ENCODE measurements at regions not wholly inside any gene's neighbourhood (a gene's known extent, or its start where the extent isn't known, plus 50 kb on each side); places are given as distances from the start of the nearest gene placed in this dataset.

GRCh38 chr21:32881458-32881857, 109.9 kb upstream of the PAXBP1 start:
- no peak for DNase-seq
- TF ChIP-seq, protein P1, sequence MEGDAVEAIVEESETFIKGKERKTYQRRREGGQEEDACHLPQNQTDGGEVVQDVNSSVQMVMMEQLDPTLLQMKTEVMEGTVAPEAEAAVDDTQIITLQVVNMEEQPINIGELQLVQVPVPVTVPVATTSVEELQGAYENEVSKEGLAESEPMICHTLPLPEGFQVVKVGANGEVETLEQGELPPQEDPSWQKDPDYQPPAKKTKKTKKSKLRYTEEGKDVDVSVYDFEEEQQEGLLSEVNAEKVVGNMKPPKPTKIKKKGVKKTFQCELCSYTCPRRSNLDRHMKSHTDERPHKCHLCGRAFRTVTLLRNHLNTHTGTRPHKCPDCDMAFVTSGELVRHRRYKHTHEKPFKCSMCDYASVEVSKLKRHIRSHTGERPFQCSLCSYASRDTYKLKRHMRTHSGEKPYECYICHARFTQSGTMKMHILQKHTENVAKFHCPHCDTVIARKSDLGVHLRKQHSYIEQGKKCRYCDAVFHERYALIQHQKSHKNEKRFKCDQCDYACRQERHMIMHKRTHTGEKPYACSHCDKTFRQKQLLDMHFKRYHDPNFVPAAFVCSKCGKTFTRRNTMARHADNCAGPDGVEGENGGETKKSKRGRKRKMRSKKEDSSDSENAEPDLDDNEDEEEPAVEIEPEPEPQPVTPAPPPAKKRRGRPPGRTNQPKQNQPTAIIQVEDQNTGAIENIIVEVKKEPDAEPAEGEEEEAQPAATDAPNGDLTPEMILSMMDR (IDR thresholded peaks at IDR 0.05), result no peak
- Mint-ChIP-seq H3K4me3 (no peak overlapping the region), H3K27me3 (no peaks in the 10 kb centered on the region), H3K27ac (no peak overlapping the region), H3K4me1 (ENCODE audit: low read depth) (peaks cover 3% of the 10 kb centered on the region), H3K9me3 (no peaks in the 10 kb centered on the region), H3K36me3 (ENCODE audit: low read depth) (no peaks in the 10 kb centered on the region)
- ChIA-PET CTCF (no interaction called here), POLR2A (no interaction called here)
- intact Hi-C loops (cut with micrococcal nuclease), result no loop called here
- no peak for ATAC-seq

GRCh38 chr21:32884062-32884461, 112.5 kb upstream of the PAXBP1 start:
- no peak for ATAC-seq
- TF ChIP-seq, protein P1 (IDR thresholded peaks at IDR 0.05), result no peak
- intact Hi-C loops (cut with micrococcal nuclease), result no loop called here
- H3K27ac Mint-ChIP-seq, result no peak overlapping the region
- peaks cover 5% of the 10 kb centered on the region for H3K4me1 Mint-ChIP-seq (ENCODE audit: low read depth)
- H3K4me3 Mint-ChIP-seq, result no peak overlapping the region
- no peaks in the 10 kb centered on the region for H3K27me3 Mint-ChIP-seq
- no peaks in the 10 kb centered on the region for H3K9me3 Mint-ChIP-seq
- no peak for DNase-seq
- CTCF ChIA-PET, result interaction anchor here (0.7 to 1.2 kb wide), 6 partner anchors 26 to 146 kb away, joined by 3 read pairs; a partner anchor contains a TSS
- POLR2A ChIA-PET, result interaction anchor here (1.1 kb wide), 1 partner anchor 14 kb away, joined by 3 read pairs; no protein-coding TSS in a partner anchor
- H3K36me3 Mint-ChIP-seq (ENCODE audit: low read depth), result no peaks in the 10 kb centered on the region

- TF ChIP-seq, protein P1 (IDR thresholded peaks at IDR 0.05), result no peak
- peak overlapping the region; percentile 57 for H3K4me3 Mint-ChIP-seq
- H3K9me3 Mint-ChIP-seq, result no peaks in the 10 kb centered on the region
- peaks cover 5% of the 10 kb centered on the region for H3K4me1 Mint-ChIP-seq (ENCODE audit: low read depth)
- ChIA-PET CTCF (interaction anchor here (1.0 to 1.5 kb wide), 3 partner anchors 52 to 312 kb away, joined by 3 to 7 read pairs (median 3); no protein-coding TSS in a partner anchor), POLR2A (no interaction called here)
- peak overlapping the region; percentile 25 for H3K27ac Mint-ChIP-seq
- peaks cover 2% of the 10 kb centered on the region for H3K27me3 Mint-ChIP-seq
- no peaks in the 10 kb centered on the region for H3K36me3 Mint-ChIP-seq (ENCODE audit: low read depth)
- ATAC-seq, result no peak
- DNase-seq, result peak; percentile 10
- intact Hi-C loops (cut with micrococcal nuclease), result no loop called here
Observed at GRCh38 chr21:32886339-32886738, 114.8 kb upstream of the PAXBP1 start.

DNA sequence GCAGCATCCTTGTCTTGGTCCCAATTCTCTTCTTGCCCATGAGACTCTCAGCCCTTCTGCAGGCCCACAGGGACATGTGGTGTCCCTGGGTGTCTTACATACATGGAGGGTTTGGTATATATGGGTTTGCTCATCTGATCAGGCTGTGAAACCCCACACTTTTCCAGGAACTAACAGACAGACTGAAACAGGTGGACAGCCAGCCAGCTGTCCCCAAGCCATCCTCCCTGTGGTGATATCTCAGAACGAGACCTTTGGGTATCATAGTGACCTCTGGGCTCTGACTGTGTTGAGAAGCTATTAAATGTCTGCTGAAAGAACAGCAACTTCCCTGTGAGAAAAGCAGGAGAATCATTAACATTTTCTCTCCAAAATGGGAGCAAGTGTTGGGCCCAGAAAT, 115.5 kb upstream of the PAXBP1 start:
- ATAC-seq (no peak), DNase-seq (no peak)
- peaks cover 5% of the 10 kb centered on the region for H3K4me1 Mint-ChIP-seq (ENCODE audit: low read depth)
- no peaks in the 10 kb centered on the region for H3K36me3 Mint-ChIP-seq (ENCODE audit: low read depth)
- H3K27ac Mint-ChIP-seq, result no peak overlapping the region
- H3K27me3 Mint-ChIP-seq, result peaks cover 2% of the 10 kb centered on the region
- TF ChIP-seq, protein P1 (IDR thresholded peaks at IDR 0.05), result no peak
- H3K9me3 Mint-ChIP-seq, result no peaks in the 10 kb centered on the region
- ChIA-PET POLR2A (no interaction called here), CTCF (interaction anchor here (1.0 to 1.8 kb wide), 4 partner anchors 25 to 53 kb away, joined by 3 to 8 read pairs (median 6); no protein-coding TSS in a partner anchor)
- H3K4me3 Mint-ChIP-seq, result no peak overlapping the region
- intact Hi-C loops (cut with micrococcal nuclease), result no loop called here

GRCh38 chr21:32888971-32889370, 117.4 kb upstream of the PAXBP1 start:
- DNase-seq, result no peak
- Mint-ChIP-seq H3K27me3 (peaks cover 2% of the 10 kb centered on the region), H3K4me3 (no peak overlapping the region), H3K27ac (no peak overlapping the region), H3K36me3 (ENCODE audit: low read depth) (no peaks in the 10 kb centered on the region), H3K9me3 (no peaks in the 10 kb centered on the region), H3K4me1 (ENCODE audit: low read depth) (peaks cover 5% of the 10 kb centered on the region)
- ATAC-seq, result no peak
- ChIA-PET POLR2A (no interaction called here), CTCF (no interaction called here)
- TF ChIP-seq, protein P1 (IDR thresholded peaks at IDR 0.05), result no peak
- intact Hi-C loops (cut with micrococcal nuclease), result no loop called here
